HEK293 (cell line): ENCODE measurements at regions not wholly inside any gene's neighbourhood (a gene's known extent, or its start where the extent isn't known, plus 50 kb on each side); places are given as distances from the start of the nearest gene placed in this dataset.

ENCODE experiments used
- CTCF ChIA-PET: fragments of 350-600 bp; formaldehyde crosslinking; extraction: SDS; loops from one replicate; lab custom pipeline; 2021; ENCODE audit warnings: antibody characterized with exemption; lab: Yijun Ruan, JAX
- POLR2A ChIA-PET: fragments of 300-600 bp; formaldehyde crosslinking; extraction: SDS; loops from one replicate; lab custom pipeline; 2020; ENCODE audit warnings: antibody characterized with exemption, inconsistent platforms; lab: Yijun Ruan, JAX
- H3K27ac ChIP-seq: fragments of 200-500 bp; sonication (Bioruptor generic); 2 replicates; pipeline ENCODE4 v1.5.1; 2014; ENCODE audit warnings: low read depth, low read length, control low read depth, inconsistent platforms; ENCODE audit errors: extremely low read depth
- H3K36me3 ChIP-seq, 2 experiments: fragments of 200-500 bp in 1 of 2; sonication (Bioruptor generic) in 1 of 2; 1 replicate in 1 of 2; 2 replicates in 1 of 2; pipeline ENCODE4 v1.5.1; 2014 to 2017; ENCODE audit warnings: inconsistent platforms in 2 of 2, low read length in 2 of 2; ENCODE audit not compliant: control insufficient read depth in 2 of 2, insufficient read depth in 1 of 2
- H3K4me1 ChIP-seq: fragments of 200-500 bp; sonication (Bioruptor generic); 2 replicates; pipeline ENCODE4 v1.5.1; 2014; ENCODE audit warnings: mild to moderate bottlenecking, low read length, inconsistent platforms; ENCODE audit not compliant: control insufficient read depth, insufficient read depth
- H3K4me3 ChIP-seq: 2 replicates; pipeline ENCODE4 v1.5.1; 2011; ENCODE audit warnings: low read depth, mild to moderate bottlenecking, control low read depth, low read length, moderate library complexity
- H3K9me3 ChIP-seq: fragments of 200-500 bp; sonication (Bioruptor generic); 2 replicates; pipeline ENCODE4 v1.5.1; 2014; ENCODE audit warnings: low read depth, low read length, inconsistent platforms; ENCODE audit not compliant: control insufficient read depth, insufficient read depth
- KLF16 ChIP-seq: fragments of 450-650 bp; formaldehyde crosslinking; IDR thresholded peaks from 2 replicates; pipeline ENCODE4 v1.5.1; 2017; ENCODE audit warnings: missing biosample characterization, missing genetic modification characterization
- REST ChIP-seq: fragments of 450-650 bp; formaldehyde crosslinking; IDR thresholded peaks from 2 replicates; pipeline ENCODE4 v1.5.1; 2016; ENCODE audit warnings: missing biosample characterization, missing genetic modification characterization
- ZNF114 ChIP-seq: fragments of 450-650 bp; formaldehyde crosslinking; IDR thresholded peaks from 2 replicates; pipeline ENCODE4 v1.5.0; 2017; ENCODE audit warnings: missing biosample characterization, missing genetic modification characterization
- ZNF138 ChIP-seq: fragments of 450-650 bp; formaldehyde crosslinking; IDR thresholded peaks from 2 replicates; pipeline ENCODE4 v1.5.1; 2016; ENCODE audit warnings: missing biosample characterization, missing genetic modification characterization, borderline replicate concordance
- ZNF155 ChIP-seq: fragments of 450-650 bp; formaldehyde crosslinking; IDR thresholded peaks from 2 replicates; pipeline ENCODE4 v1.5.1; 2016; ENCODE audit warnings: missing biosample characterization, missing genetic modification characterization
- ZNF26 ChIP-seq: fragments of 450-650 bp; formaldehyde crosslinking; IDR thresholded peaks from 2 replicates; pipeline ENCODE4 v1.5.1; 2016; ENCODE audit warnings: missing biosample characterization, missing genetic modification characterization
- ZNF449 ChIP-seq: fragments of 450-650 bp; formaldehyde crosslinking; IDR thresholded peaks from 2 replicates; pipeline ENCODE4 v1.5.1; 2017; ENCODE audit warnings: missing biosample characterization, mild to moderate bottlenecking, missing genetic modification characterization, moderate library complexity
- ZNF555 ChIP-seq: fragments of 450-650 bp; formaldehyde crosslinking; conservative IDR thresholded peaks from 2 replicates; pipeline ENCODE4 v1.5.1; 2017; ENCODE audit warnings: missing biosample characterization, mild to moderate bottlenecking, missing genetic modification characterization, inconsistent platforms
- ZNF558 ChIP-seq: fragments of 450-650 bp; formaldehyde crosslinking; IDR thresholded peaks from 2 replicates; pipeline ENCODE4 v1.5.1; 2016; ENCODE audit warnings: missing biosample characterization, missing genetic modification characterization
- ZNF621 ChIP-seq: fragments of 450-650 bp; formaldehyde crosslinking; IDR thresholded peaks from 2 replicates; pipeline ENCODE4 v1.5.1; 2017; ENCODE audit warnings: missing biosample characterization, missing genetic modification characterization
- ZNF664 ChIP-seq: fragments of 450-650 bp; formaldehyde crosslinking; IDR thresholded peaks from 2 replicates; pipeline ENCODE4 v1.5.1; 2016; ENCODE audit warnings: missing biosample characterization, missing genetic modification characterization
- ZNF792 ChIP-seq: fragments of 450-650 bp; formaldehyde crosslinking; IDR thresholded peaks from 2 replicates; pipeline ENCODE4 v1.5.1; 2016; ENCODE audit warnings: missing biosample characterization, missing genetic modification characterization
- ZNF843 ChIP-seq: fragments of 450-650 bp; formaldehyde crosslinking; IDR thresholded peaks from 2 replicates; pipeline ENCODE4 v1.5.1; 2016; ENCODE audit warnings: missing biosample characterization, missing genetic modification characterization
- ZSCAN16 ChIP-seq: fragments of 450-650 bp; formaldehyde crosslinking; IDR thresholded peaks from 2 replicates; pipeline ENCODE4 v1.5.1; 2016; ENCODE audit warnings: missing biosample characterization, missing genetic modification characterization
- ZSCAN23 ChIP-seq: fragments of 450-650 bp; formaldehyde crosslinking; IDR thresholded peaks from 2 replicates; pipeline ENCODE4 v1.5.1; 2016; ENCODE audit warnings: missing biosample characterization, missing genetic modification characterization
- TF ChIP-seq, protein P1 (sequence below): fragments of 450-650 bp; formaldehyde crosslinking; IDR thresholded peaks from 2 replicates; pipeline ENCODE4 v1.5.1; 2016; ENCODE audit warnings: missing biosample characterization, missing genetic modification characterization, borderline replicate concordance

DNA sequence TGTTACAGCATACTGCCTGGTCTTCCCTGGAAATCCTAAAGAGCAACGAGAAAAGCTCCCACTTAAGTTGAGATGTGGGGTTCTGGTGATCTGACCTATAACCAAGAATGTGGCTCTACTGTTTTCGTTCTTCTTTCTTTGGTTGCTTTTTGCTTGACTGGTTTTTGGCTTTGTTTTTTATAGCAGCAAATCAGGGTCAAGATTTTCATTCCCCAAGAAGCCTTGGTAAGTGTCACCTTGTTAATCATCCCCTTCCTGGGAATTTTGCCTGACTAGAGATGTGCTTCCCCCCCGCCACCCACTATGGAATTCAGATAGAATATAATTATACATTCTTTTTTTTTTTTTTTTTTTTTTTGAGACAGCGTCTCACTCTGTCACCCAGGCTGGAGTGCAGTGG lies 116.7 kb upstream of the FOXN3 start (continued):
- TF ChIP-seq ZNF449 (no peak), KLF16 (tag by site-specific recombination) (no peak), ZNF114 (tag by site-specific recombination) (no peak)
- TF ChIP-seq, all 188 proteins: peak for 0

GRCh38 chr14:89533136-89533535 lies 116.1 kb upstream of the FOXN3 start:
- no peak overlapping the region for H3K27ac ChIP-seq
- H3K4me3 ChIP-seq, result no peak overlapping the region
- no peaks in the 10 kb centered on the region for H3K9me3 ChIP-seq
- H3K4me1 ChIP-seq, result peaks cover 2% of the 10 kb centered on the region; the same call in 1 of the 2 replicates
- no peaks in the 10 kb centered on the region for H3K36me3 ChIP-seq
- ChIA-PET CTCF (no interaction called here), POLR2A (no interaction called here)
- TF ChIP-seq ZSCAN16 (tag by site-specific recombination) (no peak), ZNF558 (tag by site-specific recombination) (no peak), ZNF26 (tag by site-specific recombination) (no peak), ZNF792 (tag by site-specific recombination) (no peak)

DNA sequence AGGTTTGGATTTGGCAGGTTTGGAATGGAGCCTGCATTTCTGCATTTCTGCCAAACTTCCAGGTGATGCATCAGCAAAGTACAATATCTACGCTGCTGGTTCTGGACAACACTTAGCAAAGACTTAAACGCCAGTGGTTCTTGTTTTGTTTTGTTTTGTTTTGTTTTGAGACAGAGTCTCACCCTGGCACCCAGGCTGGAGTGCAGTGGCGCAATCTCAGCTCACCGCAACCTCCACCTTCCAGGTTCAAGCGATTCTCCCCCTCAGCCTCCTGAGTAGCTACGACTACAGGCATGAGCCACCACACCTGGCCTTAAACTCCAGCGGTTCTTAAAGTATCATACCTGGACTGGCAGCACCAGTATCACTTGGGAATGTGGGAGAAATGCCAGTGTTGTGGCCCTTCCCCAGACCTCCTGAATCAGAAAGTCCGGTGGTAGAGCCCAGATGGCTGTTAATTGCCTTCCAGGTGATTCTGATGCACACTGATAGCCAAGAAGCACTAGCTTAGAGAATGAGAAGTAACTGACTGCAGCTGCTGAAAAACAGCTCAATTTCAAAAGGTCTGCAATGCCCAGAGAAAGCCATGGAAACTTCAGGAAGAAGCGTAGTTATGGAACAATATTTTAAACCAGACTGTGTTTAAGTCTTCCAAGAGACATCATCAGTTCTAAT lies 114.8 kb upstream of the FOXN3 start:
- TF ChIP-seq ZNF555, result no peak
- no peaks in the 10 kb centered on the region for H3K36me3 ChIP-seq
- H3K27ac ChIP-seq, result no peak overlapping the region
- ChIA-PET CTCF (no interaction called here), POLR2A (no interaction called here)
- H3K4me1 ChIP-seq, result no peaks in the 10 kb centered on the region
- no peaks in the 10 kb centered on the region for H3K9me3 ChIP-seq
- H3K4me3 ChIP-seq, result no peak overlapping the region

DNA sequence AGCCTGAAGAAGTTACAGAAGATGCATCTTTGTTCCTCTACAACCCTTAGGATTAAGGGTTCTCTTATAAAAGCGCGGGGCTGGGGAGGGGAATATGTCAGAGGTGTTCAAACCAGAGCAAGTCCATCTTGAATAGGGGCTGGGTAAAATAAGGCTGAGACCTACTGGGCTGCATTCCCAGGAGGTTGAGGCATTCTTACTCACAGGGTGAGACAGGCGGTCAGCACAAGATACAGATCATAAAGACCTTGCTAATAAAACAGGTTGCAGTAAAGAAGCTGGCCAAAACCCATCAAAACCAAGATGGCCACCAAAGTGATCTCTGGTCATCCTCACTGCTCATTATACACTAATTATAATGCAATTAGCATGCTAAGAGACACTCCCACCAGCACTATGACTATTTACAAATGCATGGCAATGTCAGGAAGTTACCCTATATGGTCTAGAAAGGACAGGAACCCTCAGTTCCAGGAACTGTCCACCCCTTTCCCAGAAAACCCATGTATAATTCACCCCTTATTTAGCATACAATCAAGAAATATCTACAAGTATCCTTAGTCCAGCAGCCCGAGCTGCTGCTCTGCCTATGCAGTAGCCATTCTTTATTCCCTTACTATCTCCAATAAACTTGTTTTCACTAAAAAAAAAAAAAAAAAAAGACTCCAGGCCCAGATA lies 108.1 kb upstream of the FOXN3 start:
- Histone ChIP-seq H3K4me1 (no peaks in the 10 kb centered on the region), H3K36me3 (no peaks in the 10 kb centered on the region), H3K9me3 (no peaks in the 10 kb centered on the region), H3K4me3 (no peak overlapping the region), H3K27ac (no peak overlapping the region)
- POLR2A ChIA-PET, result no interaction called here
- CTCF ChIA-PET, result interaction anchor here (0.8 to 1.1 kb wide), 2 partner anchors 11 to 484 kb away, joined by 3 to 4 read pairs; no protein-coding TSS in a partner anchor
- TF ChIP-seq ZNF558 (tag by site-specific recombination), result no peak
- TF ChIP-seq ZNF155 (tag by site-specific recombination), result no peak
- TF ChIP-seq REST (tag by site-specific recombination), result no peak
- no peak for TF ChIP-seq ZNF138
- TF ChIP-seq ZSCAN23 (tag by site-specific recombination), result no peak
- TF ChIP-seq, protein P1, sequence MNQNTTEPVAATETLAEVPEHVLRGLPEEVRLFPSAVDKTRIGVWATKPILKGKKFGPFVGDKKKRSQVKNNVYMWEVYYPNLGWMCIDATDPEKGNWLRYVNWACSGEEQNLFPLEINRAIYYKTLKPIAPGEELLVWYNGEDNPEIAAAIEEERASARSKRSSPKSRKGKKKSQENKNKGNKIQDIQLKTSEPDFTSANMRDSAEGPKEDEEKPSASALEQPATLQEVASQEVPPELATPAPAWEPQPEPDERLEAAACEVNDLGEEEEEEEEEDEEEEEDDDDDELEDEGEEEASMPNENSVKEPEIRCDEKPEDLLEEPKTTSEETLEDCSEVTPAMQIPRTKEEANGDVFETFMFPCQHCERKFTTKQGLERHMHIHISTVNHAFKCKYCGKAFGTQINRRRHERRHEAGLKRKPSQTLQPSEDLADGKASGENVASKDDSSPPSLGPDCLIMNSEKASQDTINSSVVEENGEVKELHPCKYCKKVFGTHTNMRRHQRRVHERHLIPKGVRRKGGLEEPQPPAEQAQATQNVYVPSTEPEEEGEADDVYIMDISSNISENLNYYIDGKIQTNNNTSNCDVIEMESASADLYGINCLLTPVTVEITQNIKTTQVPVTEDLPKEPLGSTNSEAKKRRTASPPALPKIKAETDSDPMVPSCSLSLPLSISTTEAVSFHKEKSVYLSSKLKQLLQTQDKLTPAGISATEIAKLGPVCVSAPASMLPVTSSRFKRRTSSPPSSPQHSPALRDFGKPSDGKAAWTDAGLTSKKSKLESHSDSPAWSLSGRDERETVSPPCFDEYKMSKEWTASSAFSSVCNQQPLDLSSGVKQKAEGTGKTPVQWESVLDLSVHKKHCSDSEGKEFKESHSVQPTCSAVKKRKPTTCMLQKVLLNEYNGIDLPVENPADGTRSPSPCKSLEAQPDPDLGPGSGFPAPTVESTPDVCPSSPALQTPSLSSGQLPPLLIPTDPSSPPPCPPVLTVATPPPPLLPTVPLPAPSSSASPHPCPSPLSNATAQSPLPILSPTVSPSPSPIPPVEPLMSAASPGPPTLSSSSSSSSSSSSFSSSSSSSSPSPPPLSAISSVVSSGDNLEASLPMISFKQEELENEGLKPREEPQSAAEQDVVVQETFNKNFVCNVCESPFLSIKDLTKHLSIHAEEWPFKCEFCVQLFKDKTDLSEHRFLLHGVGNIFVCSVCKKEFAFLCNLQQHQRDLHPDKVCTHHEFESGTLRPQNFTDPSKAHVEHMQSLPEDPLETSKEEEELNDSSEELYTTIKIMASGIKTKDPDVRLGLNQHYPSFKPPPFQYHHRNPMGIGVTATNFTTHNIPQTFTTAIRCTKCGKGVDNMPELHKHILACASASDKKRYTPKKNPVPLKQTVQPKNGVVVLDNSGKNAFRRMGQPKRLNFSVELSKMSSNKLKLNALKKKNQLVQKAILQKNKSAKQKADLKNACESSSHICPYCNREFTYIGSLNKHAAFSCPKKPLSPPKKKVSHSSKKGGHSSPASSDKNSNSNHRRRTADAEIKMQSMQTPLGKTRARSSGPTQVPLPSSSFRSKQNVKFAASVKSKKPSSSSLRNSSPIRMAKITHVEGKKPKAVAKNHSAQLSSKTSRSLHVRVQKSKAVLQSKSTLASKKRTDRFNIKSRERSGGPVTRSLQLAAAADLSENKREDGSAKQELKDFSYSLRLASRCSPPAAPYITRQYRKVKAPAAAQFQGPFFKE, result no peak
- no peak for TF ChIP-seq ZNF843
- no peak for TF ChIP-seq ZNF664
- no peak for TF ChIP-seq ZNF621 (tag by site-specific recombination)
